ENCODE measurements at regions not wholly inside any gene's neighbourhood (a gene's known extent, or its start where the extent isn't known, plus 50 kb on each side); places are given as distances from the start of the nearest gene placed in this dataset.

DNA sequence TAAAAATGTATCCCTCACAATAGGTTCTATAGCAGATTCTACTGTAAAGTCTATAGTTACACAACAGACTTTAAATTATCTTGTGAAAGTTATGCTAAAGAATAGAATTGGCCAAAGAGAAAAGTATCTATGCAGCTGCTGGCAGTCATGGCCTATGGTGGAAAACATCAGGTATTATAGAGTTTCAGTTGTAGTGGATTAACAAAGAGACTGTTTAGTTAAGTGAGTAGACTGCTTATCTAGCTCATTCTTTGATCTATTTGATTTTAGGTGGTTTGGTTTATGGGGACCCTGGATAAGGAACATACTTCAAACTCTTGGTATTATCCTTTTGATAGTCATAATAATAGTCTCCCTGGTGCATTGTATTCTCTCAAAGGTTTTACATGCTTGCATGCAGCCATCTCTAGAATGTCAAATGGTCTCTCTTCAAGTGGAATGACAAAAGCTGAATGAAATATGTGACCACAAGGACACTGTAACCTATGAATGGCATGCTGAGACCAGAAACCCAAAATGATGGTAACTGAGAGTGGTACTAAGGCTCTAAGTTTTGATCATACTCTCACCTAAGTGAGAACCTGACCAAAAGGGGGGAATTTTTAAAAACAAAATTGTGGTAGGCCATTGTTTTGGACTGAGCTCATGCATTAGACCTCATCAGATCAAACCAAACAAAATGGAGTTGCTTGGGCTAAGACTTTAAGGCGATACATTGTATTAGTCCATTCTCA, 54.9 kb upstream of the NAMPT start:
- DNase-seq: no peak

DNA sequence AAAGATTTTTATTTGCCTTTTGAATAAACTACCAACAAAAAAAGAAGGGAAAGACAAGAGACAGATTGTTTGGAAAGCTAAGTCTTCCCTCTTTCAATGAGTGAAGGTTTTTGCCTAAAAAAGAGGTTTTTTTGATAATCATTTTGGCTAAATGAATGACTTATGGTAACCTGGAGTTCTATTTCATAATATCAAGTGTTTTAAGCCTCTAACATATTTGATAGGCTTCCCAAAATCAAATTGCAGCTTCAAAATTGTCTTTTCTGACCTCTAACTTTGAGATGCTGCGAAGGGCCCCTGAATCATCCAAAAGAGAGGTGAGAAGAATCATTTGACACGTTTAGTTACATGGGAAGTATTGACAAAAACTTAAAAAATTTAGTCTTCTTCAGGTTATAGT, 53.0 kb upstream of the NAMPT start:
- no peak for DNase-seq

DNA sequence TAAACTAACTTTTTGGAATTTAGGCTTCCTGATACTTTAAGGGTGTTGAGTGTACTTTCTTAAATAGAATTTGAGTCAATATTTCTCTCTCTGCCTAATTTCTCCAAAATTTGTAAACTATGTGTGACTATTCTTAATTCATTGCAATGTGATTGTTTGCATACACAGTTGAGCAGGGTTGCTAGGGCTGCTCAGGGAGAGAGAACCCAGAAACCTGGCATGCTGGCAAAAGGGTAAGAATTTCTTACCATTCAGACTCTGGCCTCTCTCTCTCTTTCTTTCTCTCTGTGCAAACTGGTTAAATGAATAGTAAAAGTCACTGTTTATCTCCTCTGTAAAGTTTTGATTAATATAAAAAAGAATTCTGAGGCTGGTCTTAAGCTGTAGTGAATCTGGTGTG, 51.0 kb upstream of the NAMPT start:
- no peak for DNase-seq
